H1 (cell line): ENCODE measurements at regions not wholly inside any gene's neighbourhood (a gene's known extent, or its start where the extent isn't known, plus 50 kb on each side); places are given as distances from the start of the nearest gene placed in this dataset.

ENCODE experiments used
- KDM4A ChIP-seq: IDR thresholded peaks from one replicate; pipeline ENCODE4 v1.7.1; 2012; ENCODE audit warnings: low read depth, mild to moderate bottlenecking, moderate library complexity, low read length, inconsistent platforms; ENCODE audit not compliant: severe bottlenecking
- NANOG ChIP-seq: IDR thresholded peaks from 2 replicates; pipeline ENCODE4 v1.6.1; 2011; ENCODE audit warnings: low read length, low read depth, mild to moderate bottlenecking, inconsistent platforms; ENCODE audit not compliant: insufficient read depth, poor library complexity, severe bottlenecking
- RBBP5 ChIP-seq: IDR thresholded peaks from 2 replicates; pipeline ENCODE4 v1.7.1; 2012; ENCODE audit warnings: low read depth, mild to moderate bottlenecking, inconsistent platforms, low read length, moderate library complexity, borderline replicate concordance
- RNF2 ChIP-seq: fragments of 200-900, 300-1000 bp; sonication (generic); IDR thresholded peaks from 2 replicates; pipeline ENCODE4 v1.7.1; 2016; ENCODE audit warnings: borderline replicate concordance, low read depth, mild to moderate bottlenecking, antibody characterized with exemption, low read length; ENCODE audit not compliant: poor library complexity, severe bottlenecking; ENCODE audit errors: missing control alignments
- SIX5 ChIP-seq: IDR thresholded peaks from 2 replicates; pipeline ENCODE4 v1.6.1; 2011; ENCODE audit warnings: mild to moderate bottlenecking, low read depth, low read length
- SP1 ChIP-seq: IDR thresholded peaks from 2 replicates; pipeline ENCODE4 v1.6.1; 2011; ENCODE audit warnings: low read depth, low read length
- TEAD4 ChIP-seq: IDR thresholded peaks from 2 replicates; pipeline ENCODE4 v1.6.1; 2012; ENCODE audit warnings: low read depth, low read length, inconsistent platforms, mixed read lengths
- ZNF274 ChIP-seq: IDR thresholded peaks from 2 replicates; pipeline ENCODE4 v1.7.0; 2012; ENCODE audit warnings: low read length, borderline replicate concordance; ENCODE audit errors: extremely low read depth
- TF ChIP-seq, protein P1 (sequence below): fragments of 300-600 bp; sonication (generic); IDR thresholded peaks from 2 replicates; pipeline ENCODE4 v1.7.1; 2012; ENCODE audit warnings: low read length, moderate library complexity, mild to moderate bottlenecking, inconsistent platforms; ENCODE audit not compliant: insufficient replicate concordance
- TF ChIP-seq, protein P2 (sequence below): IDR thresholded peaks from 2 replicates; pipeline ENCODE4 v1.6.1; 2011; ENCODE audit warnings: low read depth, mild to moderate bottlenecking, low read length; ENCODE audit not compliant: insufficient read depth

DNA sequence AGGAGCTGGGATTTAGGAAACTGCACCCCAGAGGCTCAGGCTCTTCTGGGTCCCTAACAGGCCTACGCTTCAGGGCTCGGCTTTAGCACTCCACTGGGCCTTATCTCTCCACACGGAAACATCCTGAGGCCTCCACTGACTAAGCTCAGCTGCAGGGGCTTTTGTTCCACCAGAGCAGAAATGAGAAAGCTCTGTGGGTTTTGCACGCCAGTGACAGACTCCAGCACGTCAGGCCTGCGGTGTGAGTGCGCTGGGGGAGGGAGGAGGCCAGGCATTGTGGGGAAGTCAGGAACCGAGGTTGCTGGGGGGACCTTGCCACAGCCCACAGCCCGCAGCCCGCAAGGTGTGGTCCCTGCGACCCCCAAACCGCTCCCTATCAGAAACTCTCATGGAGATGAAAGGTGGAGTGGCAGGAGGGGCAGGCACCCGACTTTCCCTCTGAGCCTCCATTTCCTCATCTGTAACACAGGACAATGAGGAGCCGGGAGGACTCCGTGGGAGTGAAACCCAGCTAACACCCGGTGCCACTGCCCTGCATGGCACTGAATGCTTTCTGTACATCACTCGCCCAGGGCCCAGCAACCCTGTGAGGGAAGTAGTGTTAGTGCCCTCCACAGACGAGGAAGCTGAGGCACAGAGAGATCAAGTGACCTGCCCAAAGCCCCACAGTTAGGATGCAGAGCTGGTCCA, 106.5 kb downstream of the TPRA1 start (continued):
- TF ChIP-seq, protein P1, sequence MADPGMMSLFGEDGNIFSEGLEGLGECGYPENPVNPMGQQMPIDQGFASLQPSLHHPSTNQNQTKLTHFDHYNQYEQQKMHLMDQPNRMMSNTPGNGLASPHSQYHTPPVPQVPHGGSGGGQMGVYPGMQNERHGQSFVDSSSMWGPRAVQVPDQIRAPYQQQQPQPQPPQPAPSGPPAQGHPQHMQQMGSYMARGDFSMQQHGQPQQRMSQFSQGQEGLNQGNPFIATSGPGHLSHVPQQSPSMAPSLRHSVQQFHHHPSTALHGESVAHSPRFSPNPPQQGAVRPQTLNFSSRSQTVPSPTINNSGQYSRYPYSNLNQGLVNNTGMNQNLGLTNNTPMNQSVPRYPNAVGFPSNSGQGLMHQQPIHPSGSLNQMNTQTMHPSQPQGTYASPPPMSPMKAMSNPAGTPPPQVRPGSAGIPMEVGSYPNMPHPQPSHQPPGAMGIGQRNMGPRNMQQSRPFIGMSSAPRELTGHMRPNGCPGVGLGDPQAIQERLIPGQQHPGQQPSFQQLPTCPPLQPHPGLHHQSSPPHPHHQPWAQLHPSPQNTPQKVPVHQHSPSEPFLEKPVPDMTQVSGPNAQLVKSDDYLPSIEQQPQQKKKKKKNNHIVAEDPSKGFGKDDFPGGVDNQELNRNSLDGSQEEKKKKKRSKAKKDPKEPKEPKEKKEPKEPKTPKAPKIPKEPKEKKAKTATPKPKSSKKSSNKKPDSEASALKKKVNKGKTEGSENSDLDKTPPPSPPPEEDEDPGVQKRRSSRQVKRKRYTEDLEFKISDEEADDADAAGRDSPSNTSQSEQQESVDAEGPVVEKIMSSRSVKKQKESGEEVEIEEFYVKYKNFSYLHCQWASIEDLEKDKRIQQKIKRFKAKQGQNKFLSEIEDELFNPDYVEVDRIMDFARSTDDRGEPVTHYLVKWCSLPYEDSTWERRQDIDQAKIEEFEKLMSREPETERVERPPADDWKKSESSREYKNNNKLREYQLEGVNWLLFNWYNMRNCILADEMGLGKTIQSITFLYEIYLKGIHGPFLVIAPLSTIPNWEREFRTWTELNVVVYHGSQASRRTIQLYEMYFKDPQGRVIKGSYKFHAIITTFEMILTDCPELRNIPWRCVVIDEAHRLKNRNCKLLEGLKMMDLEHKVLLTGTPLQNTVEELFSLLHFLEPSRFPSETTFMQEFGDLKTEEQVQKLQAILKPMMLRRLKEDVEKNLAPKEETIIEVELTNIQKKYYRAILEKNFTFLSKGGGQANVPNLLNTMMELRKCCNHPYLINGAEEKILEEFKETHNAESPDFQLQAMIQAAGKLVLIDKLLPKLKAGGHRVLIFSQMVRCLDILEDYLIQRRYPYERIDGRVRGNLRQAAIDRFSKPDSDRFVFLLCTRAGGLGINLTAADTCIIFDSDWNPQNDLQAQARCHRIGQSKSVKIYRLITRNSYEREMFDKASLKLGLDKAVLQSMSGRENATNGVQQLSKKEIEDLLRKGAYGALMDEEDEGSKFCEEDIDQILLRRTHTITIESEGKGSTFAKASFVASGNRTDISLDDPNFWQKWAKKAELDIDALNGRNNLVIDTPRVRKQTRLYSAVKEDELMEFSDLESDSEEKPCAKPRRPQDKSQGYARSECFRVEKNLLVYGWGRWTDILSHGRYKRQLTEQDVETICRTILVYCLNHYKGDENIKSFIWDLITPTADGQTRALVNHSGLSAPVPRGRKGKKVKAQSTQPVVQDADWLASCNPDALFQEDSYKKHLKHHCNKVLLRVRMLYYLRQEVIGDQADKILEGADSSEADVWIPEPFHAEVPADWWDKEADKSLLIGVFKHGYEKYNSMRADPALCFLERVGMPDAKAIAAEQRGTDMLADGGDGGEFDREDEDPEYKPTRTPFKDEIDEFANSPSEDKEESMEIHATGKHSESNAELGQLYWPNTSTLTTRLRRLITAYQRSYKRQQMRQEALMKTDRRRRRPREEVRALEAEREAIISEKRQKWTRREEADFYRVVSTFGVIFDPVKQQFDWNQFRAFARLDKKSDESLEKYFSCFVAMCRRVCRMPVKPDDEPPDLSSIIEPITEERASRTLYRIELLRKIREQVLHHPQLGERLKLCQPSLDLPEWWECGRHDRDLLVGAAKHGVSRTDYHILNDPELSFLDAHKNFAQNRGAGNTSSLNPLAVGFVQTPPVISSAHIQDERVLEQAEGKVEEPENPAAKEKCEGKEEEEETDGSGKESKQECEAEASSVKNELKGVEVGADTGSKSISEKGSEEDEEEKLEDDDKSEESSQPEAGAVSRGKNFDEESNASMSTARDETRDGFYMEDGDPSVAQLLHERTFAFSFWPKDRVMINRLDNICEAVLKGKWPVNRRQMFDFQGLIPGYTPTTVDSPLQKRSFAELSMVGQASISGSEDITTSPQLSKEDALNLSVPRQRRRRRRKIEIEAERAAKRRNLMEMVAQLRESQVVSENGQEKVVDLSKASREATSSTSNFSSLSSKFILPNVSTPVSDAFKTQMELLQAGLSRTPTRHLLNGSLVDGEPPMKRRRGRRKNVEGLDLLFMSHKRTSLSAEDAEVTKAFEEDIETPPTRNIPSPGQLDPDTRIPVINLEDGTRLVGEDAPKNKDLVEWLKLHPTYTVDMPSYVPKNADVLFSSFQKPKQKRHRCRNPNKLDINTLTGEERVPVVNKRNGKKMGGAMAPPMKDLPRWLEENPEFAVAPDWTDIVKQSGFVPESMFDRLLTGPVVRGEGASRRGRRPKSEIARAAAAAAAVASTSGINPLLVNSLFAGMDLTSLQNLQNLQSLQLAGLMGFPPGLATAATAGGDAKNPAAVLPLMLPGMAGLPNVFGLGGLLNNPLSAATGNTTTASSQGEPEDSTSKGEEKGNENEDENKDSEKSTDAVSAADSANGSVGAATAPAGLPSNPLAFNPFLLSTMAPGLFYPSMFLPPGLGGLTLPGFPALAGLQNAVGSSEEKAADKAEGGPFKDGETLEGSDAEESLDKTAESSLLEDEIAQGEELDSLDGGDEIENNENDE, result no peak
- TF ChIP-seq SP1, result no peak
- TF ChIP-seq KDM4A, result no peak
- no peak for TF ChIP-seq SIX5
- no peak for TF ChIP-seq RBBP5
- TF ChIP-seq RNF2, result no peak
- TF ChIP-seq ZNF274, result no peak
- no peak for TF ChIP-seq TEAD4
- no peak for TF ChIP-seq NANOG
- TF ChIP-seq, protein P2, sequence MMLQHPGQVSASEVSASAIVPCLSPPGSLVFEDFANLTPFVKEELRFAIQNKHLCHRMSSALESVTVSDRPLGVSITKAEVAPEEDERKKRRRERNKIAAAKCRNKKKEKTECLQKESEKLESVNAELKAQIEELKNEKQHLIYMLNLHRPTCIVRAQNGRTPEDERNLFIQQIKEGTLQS, result no peak
